T-helper 2 cell treated with Interferon-gamma antibody and Interleukin-4, amounts not matched to agents 5 μg/mL and 100 μg/mL, for 36 hours (primary cell): ENCODE measurements at regions not wholly inside any gene's neighbourhood (a gene's known extent, or its start where the extent isn't known, plus 50 kb on each side); places are given as distances from the start of the nearest gene placed in this dataset.

Experiments used
- DNase-seq: peaks from one replicate; pipeline ENCODE4 v3.0.0; 2021; ENCODE audit warnings: low spot score
- H3K27ac Mint-ChIP-seq: one replicate; pipeline ENCODE4 v1.8.0; 2021; ENCODE audit warnings: mild to moderate bottlenecking, mixed read lengths
- H3K27me3 Mint-ChIP-seq: one replicate; pipeline ENCODE4 v1.8.0; 2021; ENCODE audit warnings: low read depth, mixed read lengths
- H3K36me3 Mint-ChIP-seq: one replicate; pipeline ENCODE4 v1.8.0; 2021; ENCODE audit warnings: low read depth, mixed read lengths
- H3K4me1 Mint-ChIP-seq: one replicate; pipeline ENCODE4 v1.8.0; 2021; ENCODE audit warnings: low read depth, mixed read lengths
- H3K4me3 Mint-ChIP-seq: one replicate; pipeline ENCODE4 v1.8.0; 2022; ENCODE audit warnings: mild to moderate bottlenecking, moderate library complexity, mixed read lengths
- H3K9me3 Mint-ChIP-seq: one replicate; pipeline ENCODE4 v1.8.0; 2021; ENCODE audit warnings: mixed read lengths

DNA sequence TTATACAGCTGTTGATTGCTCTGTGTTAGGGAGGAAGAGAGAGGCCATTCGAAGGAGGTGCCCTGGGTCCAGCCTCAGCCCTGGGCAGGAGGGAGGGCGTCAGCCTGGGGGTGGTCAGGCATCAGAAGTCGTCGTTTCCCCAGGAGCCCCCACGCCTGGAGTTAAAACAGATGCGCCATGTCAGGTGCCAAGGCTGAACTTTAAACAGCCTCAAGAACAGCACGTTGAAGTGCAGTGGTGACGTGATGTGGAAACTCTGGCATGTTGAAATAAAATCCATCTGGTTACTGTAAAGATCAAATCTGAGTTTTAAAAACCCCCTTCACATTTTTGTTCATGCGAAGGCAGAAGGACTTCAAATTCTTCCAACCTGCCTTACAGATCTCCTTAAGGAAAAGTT, 128.4 kb upstream of the PPP2R2D start:
- no peaks in the 10 kb centered on the region for H3K4me1 Mint-ChIP-seq
- H3K36me3 Mint-ChIP-seq = no peaks in the 10 kb centered on the region
- DNase-seq = no peak
- no peak overlapping the region for H3K4me3 Mint-ChIP-seq
- H3K27ac Mint-ChIP-seq = no peak overlapping the region
- no peaks in the 10 kb centered on the region for H3K27me3 Mint-ChIP-seq
- peaks cover 18% of the 10 kb centered on the region for H3K9me3 Mint-ChIP-seq

DNA sequence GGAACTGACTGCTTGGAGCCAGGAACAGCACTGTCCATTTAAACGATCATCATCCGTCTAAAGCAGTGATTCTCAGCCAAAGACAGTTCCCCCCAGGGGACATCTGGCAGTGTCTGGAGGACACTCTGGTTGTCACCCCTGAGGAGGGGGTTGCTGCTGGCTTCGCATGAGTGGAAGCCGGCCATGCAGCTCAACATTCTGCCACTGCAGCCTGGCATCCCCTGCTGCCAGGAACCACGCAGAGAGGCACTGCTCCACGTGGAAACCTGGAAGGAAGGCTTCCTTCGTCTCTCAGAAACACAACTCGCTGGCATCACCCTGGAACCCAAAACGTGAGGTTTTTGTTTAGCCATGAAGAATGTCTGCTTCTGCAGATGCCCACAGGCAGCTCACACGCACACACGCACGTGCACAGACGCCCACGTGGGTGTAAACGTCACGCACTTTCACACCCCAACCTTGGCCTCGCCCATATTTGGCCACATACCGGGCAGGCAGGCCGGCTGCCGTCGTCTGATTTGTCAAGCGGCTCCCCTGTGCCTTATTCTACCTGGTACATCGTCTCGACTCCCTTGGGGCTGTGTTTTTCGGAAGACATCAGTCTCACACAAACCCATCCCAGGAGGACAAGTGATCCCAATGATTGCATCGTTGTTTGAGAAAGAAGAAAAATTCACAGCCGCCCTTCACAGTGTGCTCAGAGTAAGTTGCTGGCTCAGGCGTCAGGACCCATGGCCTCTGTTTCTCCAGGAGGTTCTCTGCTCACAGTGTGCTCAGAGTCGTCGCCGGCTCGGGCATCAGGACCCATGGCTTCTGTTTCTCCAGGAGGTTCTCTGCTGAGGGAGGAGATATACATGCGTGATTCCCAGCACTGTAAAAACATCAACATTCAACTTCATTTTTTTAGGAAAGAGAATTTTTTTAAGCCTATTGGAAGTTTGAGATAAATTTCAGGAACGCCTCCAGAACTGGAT, 127.2 kb upstream of the PPP2R2D start:
- peaks cover 27% of the 10 kb centered on the region for H3K9me3 Mint-ChIP-seq
- no peaks in the 10 kb centered on the region for H3K36me3 Mint-ChIP-seq
- H3K4me3 Mint-ChIP-seq = no peak overlapping the region
- no peak overlapping the region for H3K27ac Mint-ChIP-seq
- no peaks in the 10 kb centered on the region for H3K27me3 Mint-ChIP-seq
- no peak for DNase-seq
- H3K4me1 Mint-ChIP-seq = no peaks in the 10 kb centered on the region

DNA sequence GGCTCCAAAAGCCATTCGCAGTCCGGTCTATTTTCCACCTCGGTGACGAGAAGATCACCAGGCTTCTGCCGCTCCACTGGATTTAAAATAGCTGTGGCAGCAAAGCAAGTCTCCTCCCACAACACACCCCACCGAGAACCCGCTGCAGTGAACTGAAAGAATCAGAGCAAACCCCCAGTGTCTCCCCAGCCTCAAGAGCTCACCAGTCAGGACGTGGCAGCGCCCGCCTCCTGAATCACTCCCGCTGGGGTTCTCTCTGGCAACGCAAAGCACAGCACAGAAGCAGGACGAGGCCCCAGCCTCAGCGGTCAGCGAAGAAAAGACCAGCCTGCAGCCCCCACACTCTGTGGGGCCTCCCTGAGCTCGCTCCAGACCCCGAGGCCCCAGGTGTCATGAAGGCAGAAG, 126.1 kb upstream of the PPP2R2D start:
- DNase-seq = no peak
- no peaks in the 10 kb centered on the region for H3K36me3 Mint-ChIP-seq
- H3K4me3 Mint-ChIP-seq = no peak overlapping the region
- H3K4me1 Mint-ChIP-seq = no peaks in the 10 kb centered on the region
- H3K27ac Mint-ChIP-seq = no peak overlapping the region
- H3K27me3 Mint-ChIP-seq = no peaks in the 10 kb centered on the region
- H3K9me3 Mint-ChIP-seq = peaks cover 34% of the 10 kb centered on the region

DNA sequence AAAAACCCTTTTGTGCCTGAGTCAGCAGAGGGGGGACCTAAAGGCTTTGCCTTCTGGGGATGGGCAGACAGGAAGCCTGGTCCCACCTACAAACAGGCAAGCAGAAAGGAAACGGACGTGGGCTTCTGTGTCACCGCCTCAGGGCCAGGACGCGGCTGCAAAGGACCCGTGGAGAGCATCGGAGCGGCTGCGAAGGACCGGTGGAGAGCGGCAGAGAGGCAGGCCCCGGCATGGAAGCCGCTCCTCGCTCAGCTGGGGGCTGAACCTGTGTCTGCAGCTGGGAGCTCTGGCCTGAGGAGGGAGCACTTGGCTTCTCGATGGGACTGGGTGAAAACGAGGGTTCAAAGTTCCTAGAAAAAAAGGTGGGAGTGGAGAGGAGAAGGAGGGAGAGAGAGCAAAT, 125.4 kb upstream of the PPP2R2D start:
- Mint-ChIP-seq H3K9me3 (peaks cover 39% of the 10 kb centered on the region), H3K4me3 (no peak overlapping the region), H3K4me1 (no peaks in the 10 kb centered on the region), H3K27me3 (no peaks in the 10 kb centered on the region), H3K36me3 (no peaks in the 10 kb centered on the region), H3K27ac (no peak overlapping the region)
- DNase-seq = no peak

DNA sequence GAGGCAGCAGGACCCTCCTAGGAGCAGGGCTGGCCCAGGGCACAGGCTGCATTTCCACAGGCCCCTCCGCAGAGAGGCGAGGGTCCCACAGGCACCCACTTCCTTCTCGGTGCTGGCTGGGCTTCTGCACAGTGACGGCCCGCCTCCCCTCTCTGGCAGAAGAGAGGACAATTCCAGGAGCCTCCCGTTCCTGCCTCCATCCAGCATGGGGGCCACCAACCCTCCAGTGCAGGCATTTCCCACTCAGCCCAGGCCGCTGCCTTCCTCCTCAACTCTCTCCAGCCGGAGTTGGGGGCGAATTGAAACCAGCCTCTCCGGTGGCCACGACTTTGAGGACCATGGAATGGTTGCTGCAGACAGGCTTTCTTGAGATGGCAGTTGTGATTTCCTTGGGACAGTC, 125.0 kb upstream of the PPP2R2D start:
- H3K27me3 Mint-ChIP-seq = no peaks in the 10 kb centered on the region
- H3K4me1 Mint-ChIP-seq = no peaks in the 10 kb centered on the region
- no peak overlapping the region for H3K27ac Mint-ChIP-seq
- no peak for DNase-seq
- no peaks in the 10 kb centered on the region for H3K36me3 Mint-ChIP-seq
- no peak overlapping the region for H3K4me3 Mint-ChIP-seq
- peaks cover 42% of the 10 kb centered on the region for H3K9me3 Mint-ChIP-seq

DNA sequence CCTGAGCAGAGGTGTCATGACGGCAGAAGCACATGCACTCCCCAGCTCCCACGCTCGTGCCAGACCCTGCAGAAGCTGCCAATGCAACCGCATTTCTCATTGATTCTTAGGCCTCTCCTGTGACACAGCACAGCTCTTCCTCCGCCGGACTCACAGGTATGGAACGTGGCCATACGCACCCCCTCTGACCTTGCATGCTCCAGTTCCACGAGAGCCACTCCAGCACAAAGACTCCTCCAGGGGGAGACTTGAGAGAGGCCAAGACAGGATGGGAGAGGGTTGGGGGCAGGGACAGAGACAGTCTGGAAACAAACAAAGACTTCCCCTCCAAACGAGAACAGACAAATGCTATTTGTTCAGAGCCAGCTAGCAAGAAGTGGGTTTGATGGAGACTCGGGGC, 124.3 kb upstream of the PPP2R2D start:
- no peak for DNase-seq
- Mint-ChIP-seq H3K27me3 (no peaks in the 10 kb centered on the region), H3K36me3 (no peaks in the 10 kb centered on the region), H3K9me3 (peaks cover 43% of the 10 kb centered on the region), H3K4me3 (no peak overlapping the region), H3K4me1 (no peaks in the 10 kb centered on the region), H3K27ac (no peak overlapping the region)

DNA sequence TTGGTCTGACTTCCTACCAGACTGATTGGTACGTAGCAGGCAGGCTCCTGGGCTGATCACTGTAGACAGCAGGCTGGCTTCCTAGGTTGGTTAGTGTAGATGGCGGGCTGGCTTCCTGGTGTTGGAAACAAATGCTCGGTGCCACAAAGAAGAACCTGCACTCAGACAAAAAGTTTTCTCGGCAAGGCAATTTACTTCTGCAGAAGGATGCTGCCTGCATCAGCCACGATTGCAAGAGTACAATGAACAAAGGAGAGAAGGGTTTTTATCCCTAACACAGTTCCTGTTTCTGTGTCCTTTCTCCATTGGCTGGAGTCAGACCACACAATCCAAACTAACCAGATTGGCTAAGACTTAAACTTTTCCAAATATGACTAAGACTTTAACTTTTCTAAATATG, 123.6 kb upstream of the PPP2R2D start:
- no peaks in the 10 kb centered on the region for H3K36me3 Mint-ChIP-seq
- H3K4me3 Mint-ChIP-seq = no peak overlapping the region
- DNase-seq = no peak

DNA sequence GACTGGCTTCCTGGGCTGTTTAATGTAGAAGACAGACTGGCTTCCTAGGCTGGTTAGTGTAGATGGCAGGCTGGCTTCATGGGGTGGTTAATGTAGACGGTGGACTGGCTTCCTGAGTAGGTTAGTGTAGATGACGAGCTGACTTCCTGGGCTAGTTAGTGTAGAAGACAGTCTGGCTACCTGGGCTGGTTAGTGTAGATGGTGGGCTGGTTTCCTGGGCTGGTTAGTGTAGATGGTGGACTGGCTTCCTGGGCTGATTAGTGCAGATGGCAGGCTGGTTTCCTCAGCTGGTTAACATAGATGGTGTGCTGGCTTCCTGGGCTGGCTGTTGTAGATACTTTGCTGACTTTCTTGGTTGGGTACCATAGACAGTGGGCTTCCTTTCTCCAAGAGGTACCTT, 122.9 kb upstream of the PPP2R2D start:
- DNase-seq = no peak
- no peaks in the 10 kb centered on the region for H3K4me1 Mint-ChIP-seq
- peaks cover 54% of the 10 kb centered on the region for H3K9me3 Mint-ChIP-seq
- H3K4me3 Mint-ChIP-seq = no peak overlapping the region
- H3K27me3 Mint-ChIP-seq = no peaks in the 10 kb centered on the region
- no peak overlapping the region for H3K27ac Mint-ChIP-seq
- no peaks in the 10 kb centered on the region for H3K36me3 Mint-ChIP-seq

More for the DNA sequence above, 123.6 kb upstream of the PPP2R2D start:
- Mint-ChIP-seq H3K9me3 (peaks cover 49% of the 10 kb centered on the region), H3K27ac (no peak overlapping the region), H3K4me1 (no peaks in the 10 kb centered on the region), H3K27me3 (no peaks in the 10 kb centered on the region)

DNA sequence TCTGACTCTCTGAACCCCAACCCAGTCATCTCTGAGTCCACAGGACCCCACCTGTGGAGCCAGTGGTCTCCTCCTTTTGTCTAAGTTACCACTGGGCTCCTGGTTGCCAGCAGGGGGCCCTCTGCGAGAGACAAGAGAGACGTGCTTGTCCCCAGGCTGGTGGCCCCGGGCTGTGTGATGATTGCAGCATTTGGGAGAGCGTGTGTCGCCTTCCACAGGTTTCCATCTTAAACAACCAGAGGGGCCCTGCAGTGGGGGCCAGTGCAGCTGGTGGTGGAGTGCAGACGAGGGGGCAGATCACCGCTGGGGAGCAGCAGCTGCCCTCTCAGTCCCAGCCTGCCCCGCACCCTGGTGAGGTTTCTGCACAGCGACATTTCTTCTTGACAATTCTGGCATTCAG, 122.4 kb upstream of the PPP2R2D start:
- H3K36me3 Mint-ChIP-seq = no peaks in the 10 kb centered on the region
- H3K4me3 Mint-ChIP-seq = no peak overlapping the region
- no peak overlapping the region for H3K27ac Mint-ChIP-seq
- no peak for DNase-seq
- no peaks in the 10 kb centered on the region for H3K27me3 Mint-ChIP-seq
- H3K4me1 Mint-ChIP-seq = no peaks in the 10 kb centered on the region
- peaks cover 58% of the 10 kb centered on the region for H3K9me3 Mint-ChIP-seq

DNA sequence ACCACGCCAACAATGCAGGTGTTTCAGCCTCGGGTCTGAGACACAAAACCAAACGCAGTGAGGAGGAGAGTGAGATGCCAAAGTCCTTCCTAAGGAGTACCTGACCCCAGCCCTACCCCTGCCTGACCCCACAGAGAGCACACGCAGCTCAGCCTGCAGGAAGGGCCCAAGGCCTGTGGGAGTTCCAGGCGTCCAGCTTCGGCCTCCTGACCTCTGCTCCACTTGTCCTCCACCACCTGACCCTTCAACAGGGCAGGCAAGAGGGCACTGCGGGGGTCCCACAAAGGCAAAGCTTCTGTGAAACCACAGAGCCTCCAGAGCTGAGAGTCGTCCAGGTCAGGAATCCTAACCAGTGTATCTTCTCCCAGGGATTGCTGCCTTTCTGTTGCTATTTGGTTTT, 122.0 kb upstream of the PPP2R2D start:
- H3K4me1 Mint-ChIP-seq = no peaks in the 10 kb centered on the region
- no peaks in the 10 kb centered on the region for H3K27me3 Mint-ChIP-seq

DNA sequence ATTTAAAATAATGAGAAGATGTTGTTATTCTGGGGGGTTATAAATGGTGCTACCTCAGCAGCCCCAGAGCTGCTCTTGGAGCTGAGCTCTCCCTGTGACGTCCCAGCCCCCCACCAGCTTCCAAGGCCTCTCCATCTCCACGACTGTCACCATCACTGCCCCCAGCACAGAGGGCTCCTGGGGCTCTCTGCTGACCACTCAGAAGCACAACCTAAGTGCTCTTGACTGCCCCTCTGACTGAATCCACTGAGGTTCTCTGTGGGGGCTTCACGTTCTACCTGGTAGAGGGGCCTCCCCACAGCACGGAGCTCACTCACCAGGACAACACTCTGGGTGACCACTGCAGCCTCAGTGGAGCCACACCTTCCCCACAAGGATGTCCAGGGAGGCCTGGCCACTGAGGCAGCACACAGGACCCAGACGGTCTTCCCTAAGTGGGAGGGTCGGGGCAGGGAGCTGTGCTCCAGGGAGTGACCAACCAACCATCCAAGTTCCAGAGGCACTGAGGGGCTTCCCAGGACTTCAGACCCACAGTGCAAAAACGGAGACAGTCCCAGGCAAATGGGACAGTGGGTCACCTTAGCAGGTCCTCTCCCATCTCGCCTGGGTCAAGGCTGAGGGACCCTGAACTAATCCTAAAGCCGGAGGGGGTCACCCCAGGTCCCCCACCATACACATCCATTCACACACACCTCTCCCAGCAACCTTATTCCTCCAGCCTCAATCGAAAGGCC, 121.0 kb upstream of the PPP2R2D start:
- H3K36me3 Mint-ChIP-seq = no peaks in the 10 kb centered on the region
- no peaks in the 10 kb centered on the region for H3K27me3 Mint-ChIP-seq
- no peak for DNase-seq
- H3K4me1 Mint-ChIP-seq = no peaks in the 10 kb centered on the region
- H3K4me3 Mint-ChIP-seq = no peak overlapping the region
- peaks cover 63% of the 10 kb centered on the region for H3K9me3 Mint-ChIP-seq
- H3K27ac Mint-ChIP-seq = no peak overlapping the region

More for the DNA sequence above, 122.0 kb upstream of the PPP2R2D start:
- Mint-ChIP-seq H3K27ac (no peak overlapping the region), H3K4me3 (no peak overlapping the region), H3K36me3 (no peaks in the 10 kb centered on the region), H3K9me3 (peaks cover 60% of the 10 kb centered on the region)
- DNase-seq = no peak

DNA sequence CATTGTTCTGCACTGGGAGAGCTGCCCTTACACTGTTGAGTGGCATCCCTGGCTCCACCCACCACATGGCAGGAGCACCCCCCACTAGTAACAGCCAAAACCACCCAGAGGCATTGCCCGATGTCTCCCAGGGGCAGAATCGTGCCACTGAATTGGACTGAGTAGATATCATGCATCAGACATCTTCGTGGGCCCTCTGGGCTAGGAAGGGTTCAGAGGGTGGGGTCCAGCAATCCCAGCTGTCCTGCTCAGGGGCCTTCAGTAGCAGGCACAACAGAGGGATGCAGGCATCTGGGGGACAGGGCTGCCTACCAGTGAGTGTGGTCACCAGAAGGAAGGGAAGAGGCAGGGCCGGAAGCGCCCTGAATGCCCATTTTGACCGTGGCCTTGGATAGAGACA, 119.7 kb upstream of the PPP2R2D start:
- Mint-ChIP-seq H3K27me3 (no peaks in the 10 kb centered on the region), H3K27ac (no peak overlapping the region), H3K36me3 (no peaks in the 10 kb centered on the region), H3K9me3 (peaks cover 58% of the 10 kb centered on the region), H3K4me1 (no peaks in the 10 kb centered on the region), H3K4me3 (no peak overlapping the region)
- no peak for DNase-seq

DNA sequence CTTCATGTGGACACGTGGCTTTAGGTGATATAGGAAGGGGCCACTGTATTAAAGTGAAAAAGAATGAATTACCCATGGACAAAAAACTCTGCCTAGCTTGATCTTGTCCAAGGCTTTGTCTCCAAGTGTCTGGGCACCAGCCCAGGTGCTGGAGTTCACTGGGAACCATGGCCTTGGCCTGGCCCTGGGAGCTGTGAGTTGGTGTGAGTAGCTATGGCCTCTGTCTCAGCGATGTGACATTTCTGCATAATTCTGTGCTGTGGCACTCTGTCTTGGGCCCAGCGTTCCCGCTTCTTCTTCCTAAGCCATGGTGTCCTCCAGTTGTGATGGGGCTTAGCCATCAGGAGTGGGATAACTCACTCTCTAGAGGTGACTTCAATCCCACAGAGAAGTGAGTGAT, 119.0 kb upstream of the PPP2R2D start:
- Mint-ChIP-seq H3K4me3 (no peak overlapping the region), H3K27me3 (no peaks in the 10 kb centered on the region), H3K36me3 (no peaks in the 10 kb centered on the region), H3K9me3 (peaks cover 50% of the 10 kb centered on the region), H3K4me1 (no peaks in the 10 kb centered on the region), H3K27ac (no peak overlapping the region)
- DNase-seq = no peak

DNA sequence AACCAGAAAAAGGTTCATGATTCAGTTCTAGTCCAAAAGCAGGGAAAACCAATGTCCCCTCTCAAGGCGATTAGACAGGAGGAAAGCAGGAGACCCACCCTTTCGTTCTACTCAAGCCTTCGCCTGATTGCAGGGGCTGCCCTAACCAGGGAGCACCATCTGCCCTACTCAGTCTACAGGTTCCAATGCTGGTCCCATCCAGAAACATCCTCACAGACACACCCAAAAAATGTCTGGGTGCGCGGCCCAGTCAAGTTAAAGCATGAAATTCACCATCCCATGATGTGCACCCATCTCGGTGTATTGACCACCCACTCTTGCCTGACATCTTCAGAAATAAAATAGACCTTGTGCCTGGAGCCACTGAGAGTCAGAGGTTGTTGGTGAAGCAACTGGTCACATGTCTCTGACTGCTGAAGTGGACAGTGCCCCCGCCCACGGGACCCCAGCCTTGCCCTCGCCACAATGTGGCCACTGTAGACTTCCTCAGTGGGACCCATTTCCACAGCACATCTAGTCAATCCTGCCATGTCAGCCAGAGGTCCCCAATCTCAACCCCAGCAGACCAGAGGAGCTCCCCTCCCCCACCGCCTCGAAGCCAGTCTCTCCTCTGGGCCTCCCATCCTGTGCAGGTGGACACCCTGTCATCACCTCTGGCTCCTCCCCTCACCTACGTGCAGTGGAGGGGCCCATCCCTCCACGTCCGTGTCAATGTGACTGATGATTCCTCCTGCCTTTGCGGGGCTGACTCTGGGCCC, 116.3 kb upstream of the PPP2R2D start:
- no peaks in the 10 kb centered on the region for H3K36me3 Mint-ChIP-seq
- H3K27me3 Mint-ChIP-seq = no peaks in the 10 kb centered on the region
- H3K4me3 Mint-ChIP-seq = no peak overlapping the region
- no peaks in the 10 kb centered on the region for H3K4me1 Mint-ChIP-seq
- H3K27ac Mint-ChIP-seq = no peak overlapping the region
- peaks cover 31% of the 10 kb centered on the region for H3K9me3 Mint-ChIP-seq
- no peak for DNase-seq
